Activated CD4-positive, alpha-beta T cell treated with anti-CD3 and anti-CD28 coated beads, Interleukin-2, amount 10 ng/mL, durations not matched to agents 7 days and 5 days (primary cell): ENCODE measurements at regions not wholly inside any gene's neighbourhood (a gene's known extent, or its start where the extent isn't known, plus 50 kb on each side); places are given as distances from the start of the nearest gene placed in this dataset.
"Not testable (repeated sequence)": the region's sequence is repeated elsewhere in the genome, so short reads cannot be mapped to it uniquely, and the experiment has no call there.

Experiments
- CTCF ChIA-PET: fragments of 350-600 bp; sonication (Branson Sonifier 250); formaldehyde crosslinking; loops from one replicate; lab custom pipeline; 2021; ENCODE audit warnings: antibody characterized with exemption; lab: Charles Lee
- POLR2A ChIA-PET: fragments of 350-600 bp; sonication (Branson Sonifier 250); formaldehyde crosslinking; loops from one replicate; lab custom pipeline; 2021; ENCODE audit warnings: antibody characterized with exemption; lab: Charles Lee
- DNase-seq: peaks from one replicate; pipeline ENCODE4 v3.0.0-alpha.2; 2020
- H3K27ac Mint-ChIP-seq: one replicate; pipeline ENCODE4 v1.8.0; 2021; ENCODE audit warnings: mild to moderate bottlenecking, moderate library complexity, mixed read lengths
- H3K27me3 Mint-ChIP-seq: one replicate; pipeline ENCODE4 v1.8.0; 2021; ENCODE audit warnings: mixed read lengths
- H3K36me3 Mint-ChIP-seq: one replicate; pipeline ENCODE4 v1.8.0; 2021; ENCODE audit warnings: low read depth, mixed read lengths
- H3K4me1 Mint-ChIP-seq: one replicate; pipeline ENCODE4 v1.8.0; 2021; ENCODE audit warnings: mixed read lengths
- H3K4me3 Mint-ChIP-seq: one replicate; pipeline ENCODE4 v1.8.0; 2021; ENCODE audit warnings: mild to moderate bottlenecking, moderate library complexity, mixed read lengths
- H3K9me3 Mint-ChIP-seq: one replicate; pipeline ENCODE4 v1.8.0; 2021; ENCODE audit warnings: mixed read lengths

DNA sequence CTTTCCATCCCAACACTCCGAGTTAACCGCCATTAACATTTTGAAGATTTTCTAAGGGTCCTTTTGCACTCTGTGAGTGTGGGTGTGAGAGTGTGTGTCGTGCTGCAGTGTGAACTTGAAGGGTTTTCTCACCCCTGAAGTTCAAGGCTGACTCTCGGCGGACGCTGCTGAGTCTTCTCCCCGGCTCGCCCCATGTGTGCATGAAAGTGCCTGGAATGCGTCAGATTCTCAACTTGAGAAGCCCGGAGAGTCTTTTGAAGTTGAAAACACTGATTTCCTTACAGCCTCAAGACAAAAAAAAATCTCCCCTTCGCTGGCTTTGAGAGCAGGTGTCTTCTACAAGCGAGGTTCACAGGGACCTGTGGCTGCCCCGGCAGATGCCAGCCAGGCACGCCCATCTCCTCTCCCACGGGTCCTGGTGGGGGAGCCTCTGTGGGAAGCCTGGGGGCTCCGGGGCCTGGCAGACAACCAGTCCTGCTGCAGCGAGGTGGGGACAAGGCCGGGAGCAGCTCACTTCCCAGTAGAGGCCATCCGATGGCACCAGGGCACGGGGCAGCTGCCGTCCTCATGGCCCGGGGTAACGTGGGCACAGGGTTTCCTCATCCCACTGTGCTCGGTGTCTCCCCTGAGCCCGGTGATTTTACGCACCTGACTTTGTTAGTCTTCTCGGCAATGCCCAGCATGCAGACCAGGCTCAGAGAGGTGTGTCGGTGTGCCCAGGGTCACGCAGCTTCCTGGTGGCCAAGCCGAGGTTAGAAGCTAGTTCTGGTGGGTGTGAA lies 128.4 kb downstream of the IGLL1 start:
- H3K4me3 Mint-ChIP-seq, POLR2A ChIA-PET, H3K9me3 Mint-ChIP-seq, H3K27ac Mint-ChIP-seq, CTCF ChIA-PET, H3K4me1 Mint-ChIP-seq, H3K36me3 Mint-ChIP-seq, DNase-seq: not testable (repeated sequence)
- peaks cover 23% of the 10 kb centered on the region for H3K27me3 Mint-ChIP-seq

GRCh38 chr22:23450821-23451220 lies 129.3 kb downstream of the IGLL1 start:
- POLR2A ChIA-PET, DNase-seq, H3K27ac Mint-ChIP-seq, H3K9me3 Mint-ChIP-seq, CTCF ChIA-PET, H3K4me1 Mint-ChIP-seq, H3K4me3 Mint-ChIP-seq, H3K36me3 Mint-ChIP-seq: not testable (repeated sequence)
- H3K27me3 Mint-ChIP-seq: peaks cover 15% of the 10 kb centered on the region

- CTCF ChIA-PET: no interaction called here
- POLR2A ChIA-PET: no interaction called here
- Mint-ChIP-seq H3K9me3 (peaks cover 8% of the 10 kb centered on the region), H3K27me3 (peaks cover 15% of the 10 kb centered on the region), H3K4me3 (no peak overlapping the region), H3K27ac (no peak overlapping the region), H3K4me1 (no peaks in the 10 kb centered on the region), H3K36me3 (no peaks in the 10 kb centered on the region)
- DNase-seq: no peak
Observed at GRCh38 chr22:23450434-23450795, 129.7 kb downstream of the IGLL1 start.

DNA sequence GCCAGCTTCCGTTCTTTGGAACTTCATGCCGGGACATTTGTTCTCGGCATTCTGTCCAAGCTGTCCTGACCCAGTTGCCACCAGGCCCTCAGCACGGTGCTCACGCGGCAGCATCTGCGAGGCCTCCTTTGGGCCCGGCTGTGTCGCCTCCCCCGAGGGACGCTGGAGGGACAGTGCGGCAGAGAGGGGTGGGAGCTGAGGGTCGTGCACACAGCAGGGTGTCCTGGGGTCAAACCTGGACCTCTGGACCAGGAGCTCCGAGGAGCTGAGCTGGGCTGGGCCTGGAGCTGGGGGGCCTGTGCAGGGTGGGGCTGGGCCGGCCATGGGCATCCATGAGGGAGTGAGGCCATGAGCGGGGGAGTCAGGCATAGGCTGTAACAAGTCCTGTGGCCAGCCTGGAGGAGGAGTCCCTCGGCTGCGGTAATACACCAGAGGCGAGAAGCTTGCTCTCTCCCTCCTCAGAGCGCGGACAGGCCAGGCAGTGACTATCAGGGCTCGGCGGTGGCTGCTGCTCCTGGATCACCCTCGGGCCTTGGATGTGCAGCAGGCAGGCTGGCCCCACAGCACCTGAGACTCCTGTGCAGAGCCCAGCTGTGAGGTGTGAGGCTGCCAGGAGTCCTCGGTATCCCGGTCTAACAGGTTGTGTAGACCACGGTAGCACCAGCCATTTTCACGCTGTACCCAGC lies 130.2 kb downstream of the IGLL1 start:
- H3K4me1 Mint-ChIP-seq, H3K9me3 Mint-ChIP-seq, CTCF ChIA-PET, POLR2A ChIA-PET, H3K27ac Mint-ChIP-seq, DNase-seq, H3K36me3 Mint-ChIP-seq, H3K4me3 Mint-ChIP-seq: not testable (repeated sequence)
- peaks cover 12% of the 10 kb centered on the region for H3K27me3 Mint-ChIP-seq

DNA sequence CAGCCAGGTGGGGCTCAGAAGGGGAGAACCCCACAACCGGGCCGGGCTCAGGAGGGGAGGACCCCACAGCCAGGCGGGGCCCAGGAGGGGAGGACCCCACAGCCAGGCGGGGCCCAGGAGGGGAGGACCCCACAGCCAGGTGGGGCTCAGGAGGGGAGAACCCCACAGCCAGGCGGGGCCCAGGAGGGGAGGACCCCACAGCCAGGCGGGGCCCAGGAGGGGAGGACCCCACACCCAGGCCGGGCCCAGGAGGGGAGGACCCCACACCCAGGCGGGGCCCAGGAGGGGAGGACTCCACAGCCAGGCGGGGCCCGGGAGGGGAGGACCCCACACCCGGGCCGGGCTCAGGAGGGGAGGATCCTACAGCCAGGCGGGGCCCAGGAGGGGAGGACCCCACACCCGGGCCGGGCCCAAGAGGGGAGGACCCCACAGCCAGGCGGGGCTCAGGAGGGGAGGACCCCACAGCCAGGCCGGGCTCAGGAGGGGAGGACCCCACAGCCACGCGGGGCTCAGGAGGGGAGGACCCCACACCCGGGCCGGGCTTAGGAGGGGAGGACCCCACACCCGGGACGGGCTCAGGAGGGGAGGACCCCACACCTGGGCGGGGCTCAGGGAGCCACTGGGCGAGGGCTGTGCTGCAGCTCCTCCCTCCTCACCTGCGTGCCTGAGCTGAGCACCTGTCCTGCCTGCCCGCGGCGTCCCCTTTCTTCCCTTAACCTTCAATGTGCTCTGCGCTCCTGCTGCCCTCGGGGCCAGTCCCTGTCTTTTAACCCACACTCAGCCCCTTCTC lies 131.4 kb downstream of the IGLL1 start:
- POLR2A ChIA-PET, H3K4me1 Mint-ChIP-seq, H3K36me3 Mint-ChIP-seq, DNase-seq, H3K4me3 Mint-ChIP-seq, CTCF ChIA-PET, H3K27ac Mint-ChIP-seq, H3K27me3 Mint-ChIP-seq, H3K9me3 Mint-ChIP-seq: not testable (repeated sequence)

DNA sequence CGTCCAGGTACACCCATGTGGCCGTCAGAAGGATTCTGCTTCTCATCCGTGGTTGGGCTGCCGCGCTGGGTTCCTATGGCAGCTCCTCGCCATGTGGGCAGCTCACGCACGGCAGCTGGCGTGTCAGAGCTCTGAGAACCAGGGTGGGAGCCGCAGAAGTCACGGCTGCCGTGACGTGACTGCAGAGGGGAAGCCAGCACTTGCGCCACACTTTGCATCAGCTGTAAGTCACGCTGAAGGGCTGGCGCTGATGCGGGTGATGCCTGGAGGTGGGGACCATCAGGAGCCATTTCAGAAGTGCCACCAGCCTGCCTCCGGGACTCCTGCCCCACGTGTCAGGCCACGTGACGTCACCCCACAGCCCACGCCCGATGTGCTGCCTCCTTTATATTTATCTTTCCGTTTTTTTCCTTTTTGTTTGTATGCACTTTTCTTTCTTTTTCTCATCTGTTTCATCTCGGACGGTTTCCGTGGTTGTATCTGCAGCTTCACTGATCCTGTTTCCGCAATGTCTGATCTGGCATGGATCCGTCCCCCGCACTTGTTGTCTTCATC lies 133.2 kb downstream of the IGLL1 start:
- H3K4me3 Mint-ChIP-seq: no peak overlapping the region
- H3K27ac Mint-ChIP-seq: no peak overlapping the region
- H3K27me3 Mint-ChIP-seq: peaks cover 3% of the 10 kb centered on the region
- H3K9me3 Mint-ChIP-seq: peaks cover 8% of the 10 kb centered on the region
- H3K36me3 Mint-ChIP-seq: no peaks in the 10 kb centered on the region
- ChIA-PET POLR2A (no interaction called here), CTCF (no interaction called here)
- no peak for DNase-seq
- no peaks in the 10 kb centered on the region for H3K4me1 Mint-ChIP-seq

DNA sequence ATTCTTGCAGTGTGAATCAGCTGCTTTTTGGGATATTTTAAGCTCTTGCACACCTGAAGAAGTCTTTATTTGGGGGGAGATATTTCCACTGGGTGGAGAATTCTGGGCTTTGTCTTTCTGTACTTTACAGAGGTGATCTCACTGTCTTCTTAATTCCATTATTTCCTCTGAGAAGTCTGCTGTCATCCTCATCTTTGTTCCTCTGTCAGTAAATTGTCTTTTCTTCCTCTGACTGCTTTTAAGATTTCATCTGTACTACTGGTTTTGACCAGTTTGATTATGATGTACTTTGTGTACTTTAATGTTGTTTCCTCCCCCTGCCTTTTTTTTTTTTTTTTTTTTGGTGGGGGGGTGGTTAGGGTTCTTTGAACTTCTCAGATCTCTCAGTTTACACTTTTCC lies 133.9 kb downstream of the IGLL1 start:
- POLR2A ChIA-PET, CTCF ChIA-PET, H3K36me3 Mint-ChIP-seq, H3K27me3 Mint-ChIP-seq, H3K27ac Mint-ChIP-seq, H3K4me1 Mint-ChIP-seq, H3K4me3 Mint-ChIP-seq, H3K9me3 Mint-ChIP-seq, DNase-seq: not testable (repeated sequence)

DNA sequence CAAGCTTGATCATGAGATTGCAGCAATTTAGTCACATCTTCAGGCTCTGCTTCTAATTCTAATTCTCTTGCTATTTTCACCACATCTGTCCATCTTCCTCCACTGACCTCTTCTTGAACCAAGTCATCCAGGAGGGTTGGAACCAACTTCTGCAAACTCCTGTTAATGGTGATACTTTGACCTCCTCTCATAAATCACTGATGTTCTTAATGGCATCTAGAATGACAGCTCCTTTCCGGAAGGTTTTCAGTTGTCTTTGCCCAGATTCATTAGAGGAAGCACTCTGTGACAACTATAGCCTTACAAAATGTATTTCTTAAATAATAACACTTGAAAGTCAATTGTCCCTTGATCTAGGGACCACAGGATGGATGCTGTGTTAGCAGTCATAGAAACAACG lies 136.2 kb downstream of the IGLL1 start:
- H3K27me3 Mint-ChIP-seq, H3K36me3 Mint-ChIP-seq, POLR2A ChIA-PET, CTCF ChIA-PET, DNase-seq, H3K4me3 Mint-ChIP-seq, H3K27ac Mint-ChIP-seq, H3K9me3 Mint-ChIP-seq, H3K4me1 Mint-ChIP-seq: not testable (repeated sequence)

GRCh38 chr22:23439581-23439980 lies 140.5 kb downstream of the IGLL1 start:
- POLR2A ChIA-PET, H3K9me3 Mint-ChIP-seq, CTCF ChIA-PET, H3K27me3 Mint-ChIP-seq, H3K4me3 Mint-ChIP-seq, H3K27ac Mint-ChIP-seq, DNase-seq, H3K4me1 Mint-ChIP-seq, H3K36me3 Mint-ChIP-seq: not testable (repeated sequence)

DNA sequence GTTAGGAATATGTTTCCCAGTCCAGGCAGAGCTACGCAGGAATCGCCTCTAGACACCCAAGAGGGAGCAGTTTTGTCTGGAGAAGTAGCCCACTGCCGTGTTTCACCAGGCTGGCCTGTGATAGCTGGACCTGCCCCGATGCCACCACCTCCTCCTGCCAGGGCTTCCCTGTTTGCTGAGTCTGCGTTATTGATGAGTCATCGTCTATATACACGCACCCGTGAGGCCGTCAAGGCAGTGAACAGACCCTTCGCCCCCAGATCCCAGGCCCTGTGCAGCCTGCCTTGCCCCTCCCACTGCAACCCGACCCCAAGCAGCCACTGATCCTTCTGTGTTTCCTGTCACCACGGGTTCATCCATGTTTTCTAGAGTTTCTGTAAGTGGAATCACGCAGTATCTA lies 141.9 kb downstream of the IGLL1 start:
- Mint-ChIP-seq H3K9me3 (no peaks in the 10 kb centered on the region), H3K36me3 (no peaks in the 10 kb centered on the region), H3K27me3 (peaks cover 6% of the 10 kb centered on the region), H3K4me3 (no peak overlapping the region), H3K4me1 (peaks cover 6% of the 10 kb centered on the region), H3K27ac (no peak overlapping the region)
- POLR2A ChIA-PET: no interaction called here
- CTCF ChIA-PET: no interaction called here
- no peak for DNase-seq

DNA sequence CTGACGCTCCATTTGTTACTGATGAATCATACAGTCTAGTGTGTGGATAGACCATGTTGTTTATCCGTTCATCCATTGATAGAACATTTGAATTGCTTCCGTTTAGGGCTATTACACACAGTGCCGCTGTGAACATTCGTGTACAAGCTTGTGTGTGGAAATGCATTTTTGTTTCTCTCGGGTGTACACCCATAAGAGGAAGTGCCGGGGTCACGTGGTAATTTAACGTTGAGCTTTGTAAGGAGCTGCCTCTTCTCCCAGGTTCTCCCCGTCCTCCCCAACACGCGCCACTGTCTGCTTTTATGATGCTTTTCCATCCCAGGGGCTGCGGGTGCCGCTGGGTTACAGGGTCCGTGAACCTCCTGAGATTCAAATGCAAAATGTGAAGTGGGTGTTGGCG lies 142.3 kb downstream of the IGLL1 start:
- Mint-ChIP-seq H3K27me3 (peaks cover 6% of the 10 kb centered on the region), H3K27ac (no peak overlapping the region), H3K4me1 (peaks cover 9% of the 10 kb centered on the region), H3K36me3 (no peaks in the 10 kb centered on the region), H3K9me3 (no peaks in the 10 kb centered on the region), H3K4me3 (no peak overlapping the region)
- DNase-seq: no peak
- ChIA-PET POLR2A (no interaction called here), CTCF (no interaction called here)

DNA sequence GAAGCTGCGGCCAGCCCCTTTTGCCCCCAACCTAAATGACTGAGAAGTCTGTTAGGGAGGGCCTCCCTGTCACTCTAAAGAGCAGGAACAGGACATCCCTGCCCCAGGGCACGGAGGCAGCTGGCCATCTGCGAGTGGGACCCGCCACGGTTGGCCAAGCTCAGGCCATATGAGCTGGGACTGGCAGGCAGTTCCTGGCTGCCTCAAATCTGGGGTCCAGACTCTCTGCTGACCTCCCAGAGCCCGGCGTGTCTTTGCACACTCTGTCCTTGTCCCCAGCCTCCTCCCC lies 143.0 kb downstream of the IGLL1 start:
- H3K9me3 Mint-ChIP-seq: not testable (repeated sequence)

GRCh38 chr22:23436354-23437106 lies 143.6 kb downstream of the IGLL1 start:
- H3K27me3 Mint-ChIP-seq, POLR2A ChIA-PET, H3K36me3 Mint-ChIP-seq, H3K4me1 Mint-ChIP-seq, H3K27ac Mint-ChIP-seq, H3K4me3 Mint-ChIP-seq, DNase-seq, H3K9me3 Mint-ChIP-seq, CTCF ChIA-PET: not testable (repeated sequence)

More for the DNA sequence above, 143.0 kb downstream of the IGLL1 start:
- CTCF ChIA-PET, H3K36me3 Mint-ChIP-seq, H3K4me3 Mint-ChIP-seq, DNase-seq, H3K4me1 Mint-ChIP-seq, H3K27me3 Mint-ChIP-seq, H3K27ac Mint-ChIP-seq, POLR2A ChIA-PET: not testable (repeated sequence)
